OCI-LY3 (cell line): ENCODE measurements at regions not wholly inside any gene's neighbourhood (a gene's known extent, or its start where the extent isn't known, plus 50 kb on each side); places are given as distances from the start of the nearest gene placed in this dataset.

Experiments
- H2AFZ ChIP-seq: fragments of 200-600, 300-600 bp; shearing (Covaris generic); 2 replicates; pipeline ENCODE4 v1.6.0; 2014; ENCODE audit warnings: antibody characterized with exemption, low read depth, low read length
- H3K27ac ChIP-seq: fragments of 200-600, 300-600 bp; sonication (generic); 2 replicates; pipeline ENCODE4 v1.5.1; 2014; ENCODE audit warnings: mild to moderate bottlenecking, low read length, moderate library complexity, mixed read lengths
- H3K27me3 ChIP-seq: fragments of 200-600, 300-600 bp; sonication (generic); 2 replicates; pipeline ENCODE4 v1.6.1; 2014; ENCODE audit warnings: low read depth, low read length, mixed read lengths
- H3K36me3 ChIP-seq: fragments of 200-600, 300-600 bp; sonication (generic); replicated peaks from 2 replicates; pipeline ENCODE3; 2014; ENCODE audit warnings: low read depth, low read length, mixed read lengths
- H3K4me1 ChIP-seq: fragments of 300-600, 200-600 bp; sonication (generic); 2 replicates; pipeline ENCODE4 v1.6.1; 2014; ENCODE audit warnings: low read length, mixed read lengths
- H3K4me2 ChIP-seq: fragments of 200-600, 300-600 bp; sonication (generic); 2 replicates; pipeline ENCODE4 v1.6.1; 2014; ENCODE audit warnings: low read length, mixed read lengths
- H3K4me3 ChIP-seq: fragments of 300-600, 200-600 bp; sonication (generic); 2 replicates; pipeline ENCODE4 v1.5.1; 2014; ENCODE audit warnings: antibody characterized with exemption, mild to moderate bottlenecking, low read length, moderate library complexity
- H3K79me2 ChIP-seq: fragments of 300-600, 200-600 bp; shearing (Covaris generic); 2 replicates; pipeline ENCODE4 v1.6.1; 2014; ENCODE audit warnings: mild to moderate bottlenecking, low read length, mixed read lengths
- H3K9ac ChIP-seq: fragments of 300-600, 200-600 bp; shearing (Covaris generic); 2 replicates; pipeline ENCODE4 v1.6.0; 2014; ENCODE audit warnings: mild to moderate bottlenecking, low read length, moderate library complexity
- H3K9me3 ChIP-seq: fragments of 200-600, 300-600 bp; shearing (Covaris generic); 2 replicates; pipeline ENCODE4 v1.6.1; 2014; ENCODE audit warnings: low read length, mixed read lengths; ENCODE audit not compliant: insufficient read depth
- H4K20me1 ChIP-seq: fragments of 200-600, 300-600 bp; sonication (generic); 2 replicates; pipeline ENCODE4 v1.6.1; 2016; ENCODE audit warnings: low read length, mixed read lengths; ENCODE audit not compliant: insufficient read depth
- CTCF ChIP-seq: fragments of 200-600, 300-600 bp; sonication (generic); IDR thresholded peaks from 2 replicates; pipeline ENCODE4 v1.5.1; 2014; ENCODE audit warnings: antibody characterized with exemption, low read length, low read depth
- EZH2phosphoT487 ChIP-seq: fragments of 200-600 bp; shearing (Covaris generic); IDR thresholded peaks from 2 replicates; pipeline ENCODE4 v1.6.1; 2018; ENCODE audit warnings: antibody characterized with exemption, mixed run types, low read depth

- H3K4me1 ChIP-seq: no peaks in the 10 kb centered on the region
- H3K27me3 ChIP-seq: 0 out of 2 replicates have a peak, but pooled peaks cover 4% of the 10 kb centered on the region
- no peak overlapping the region for H2AFZ ChIP-seq
- H4K20me1 ChIP-seq: no peaks in the 10 kb centered on the region
- no peak overlapping the region for H3K9ac ChIP-seq
- H3K4me3 ChIP-seq: no peak overlapping the region
- no peaks in the 10 kb centered on the region for H3K9me3 ChIP-seq
- no peaks in the 10 kb centered on the region for H3K79me2 ChIP-seq
- no peak for TF ChIP-seq CTCF
- no peak for TF ChIP-seq EZH2phosphoT487
- H3K27ac ChIP-seq: no peak overlapping the region
- H3K4me2 ChIP-seq: no peak overlapping the region
- no peaks in the 10 kb centered on the region for H3K36me3 ChIP-seq
Measured at GRCh38 chr7:27349621-27350020, 107.0 kb downstream of the EVX1 start.

- Histone ChIP-seq H3K4me3 (no peak overlapping the region), H3K4me2 (no peak overlapping the region), H2AFZ (no peak overlapping the region), H3K27ac (no peak overlapping the region), H3K4me1 (no peaks in the 10 kb centered on the region), H3K27me3 (0 out of 2 replicates have a peak, but pooled peaks cover 4% of the 10 kb centered on the region), H3K9me3 (no peaks in the 10 kb centered on the region), H3K36me3 (no peaks in the 10 kb centered on the region), H3K79me2 (no peaks in the 10 kb centered on the region), H3K9ac (no peak overlapping the region), H4K20me1 (no peaks in the 10 kb centered on the region)
- TF ChIP-seq CTCF (no peak), EZH2phosphoT487 (no peak)
Measured at GRCh38 chr7:27351137-27351536, 108.5 kb downstream of the EVX1 start.

- Histone ChIP-seq H3K27ac (no peak overlapping the region), H3K79me2 (no peaks in the 10 kb centered on the region), H2AFZ (no peak overlapping the region), H3K9ac (no peak overlapping the region), H3K36me3 (no peaks in the 10 kb centered on the region), H4K20me1 (no peaks in the 10 kb centered on the region), H3K4me3 (no peak overlapping the region), H3K9me3 (no peaks in the 10 kb centered on the region), H3K4me2 (no peak overlapping the region), H3K4me1 (no peaks in the 10 kb centered on the region), H3K27me3 (peaks cover 4% of the 10 kb centered on the region; the same call in 1 of the 2 replicates)
- TF ChIP-seq CTCF: no peak
- no peak for TF ChIP-seq EZH2phosphoT487
Measured at GRCh38 chr7:27351786-27352185, 109.2 kb downstream of the EVX1 start.

GRCh38 chr7:27359181-27360125 is 116.9 kb downstream of the EVX1 start:
- Histone ChIP-seq H2AFZ (no peak overlapping the region), H4K20me1 (no peaks in the 10 kb centered on the region), H3K4me1 (no peaks in the 10 kb centered on the region), H3K36me3 (no peaks in the 10 kb centered on the region), H3K4me3 (no peak overlapping the region), H3K27me3 (no peaks in the 10 kb centered on the region; the same call in 1 of the 2 replicates), H3K4me2 (no peak overlapping the region), H3K9me3 (no peaks in the 10 kb centered on the region), H3K9ac (no peak overlapping the region), H3K79me2 (no peaks in the 10 kb centered on the region), H3K27ac (no peak overlapping the region)
- no peak for TF ChIP-seq EZH2phosphoT487
- no peak for TF ChIP-seq CTCF
